HT1080 (cell line): ENCODE measurements at regions not wholly inside any gene's neighbourhood (a gene's known extent, or its start where the extent isn't known, plus 50 kb on each side); places are given as distances from the start of the nearest gene placed in this dataset.

Source experiments
- DNase-seq: peaks from one replicate; pipeline ENCODE4 v3.0.0-alpha.2; 2015; ENCODE audit warnings: low read depth

DNA sequence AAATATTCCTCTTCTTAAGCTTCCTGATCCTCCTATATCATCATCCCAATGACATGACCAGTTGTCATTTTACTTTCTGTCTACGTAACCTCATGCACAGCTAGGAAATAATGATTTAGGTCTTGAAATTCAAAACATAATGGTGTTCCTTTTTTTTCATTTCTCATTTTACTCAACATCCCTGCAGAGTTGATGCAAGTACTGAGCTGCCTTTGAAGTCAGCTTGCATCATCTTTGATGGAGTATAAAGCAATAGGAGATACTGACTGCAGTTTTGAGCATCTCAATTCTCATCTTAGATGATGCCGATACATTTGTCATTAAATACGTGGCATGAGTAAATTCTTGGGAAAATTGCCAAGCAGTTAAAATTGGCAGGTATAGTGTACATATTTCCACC, 346.1 kb downstream of the ZIC1 start:
- no peak for DNase-seq

DNA sequence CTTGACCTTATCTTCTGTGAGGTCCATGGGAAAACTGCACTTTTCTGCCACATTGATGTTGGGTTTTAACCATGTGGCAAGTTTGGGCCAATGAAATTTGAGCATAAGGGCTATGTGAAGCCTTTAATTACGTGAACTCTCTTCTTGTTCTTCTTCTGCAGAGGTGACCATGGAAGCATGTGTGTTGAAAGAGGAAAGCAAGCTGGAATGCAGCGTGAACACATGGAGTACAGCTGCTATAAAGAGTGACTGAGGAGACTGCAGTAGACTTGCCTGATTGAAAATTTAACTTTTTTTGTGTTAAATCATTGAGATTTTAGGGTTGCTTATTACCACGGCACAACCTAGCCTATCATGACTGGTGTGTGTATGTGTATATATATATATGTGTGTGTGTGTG, 347.3 kb downstream of the ZIC1 start:
- DNase-seq = no peak

DNA sequence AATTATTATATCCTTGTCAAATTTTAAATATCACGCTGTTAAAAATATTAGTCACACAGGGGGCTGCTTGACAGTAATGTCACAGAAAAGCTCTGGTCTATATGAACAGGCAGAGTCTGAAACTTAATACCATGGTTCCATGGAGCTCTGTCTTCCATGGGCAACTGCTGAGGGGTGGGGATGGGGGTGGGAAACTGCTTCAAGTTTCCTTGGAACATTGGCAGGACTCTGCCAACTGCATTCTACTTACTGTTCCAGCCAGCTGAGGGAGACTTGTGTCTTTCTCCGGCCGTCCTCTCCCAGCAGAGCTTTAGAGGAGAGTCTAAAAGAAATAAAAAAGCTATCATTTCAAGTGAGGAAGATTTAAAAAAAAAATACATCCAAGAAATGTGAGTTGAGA, 348.7 kb downstream of the ZIC1 start:
- DNase-seq = no peak

DNA sequence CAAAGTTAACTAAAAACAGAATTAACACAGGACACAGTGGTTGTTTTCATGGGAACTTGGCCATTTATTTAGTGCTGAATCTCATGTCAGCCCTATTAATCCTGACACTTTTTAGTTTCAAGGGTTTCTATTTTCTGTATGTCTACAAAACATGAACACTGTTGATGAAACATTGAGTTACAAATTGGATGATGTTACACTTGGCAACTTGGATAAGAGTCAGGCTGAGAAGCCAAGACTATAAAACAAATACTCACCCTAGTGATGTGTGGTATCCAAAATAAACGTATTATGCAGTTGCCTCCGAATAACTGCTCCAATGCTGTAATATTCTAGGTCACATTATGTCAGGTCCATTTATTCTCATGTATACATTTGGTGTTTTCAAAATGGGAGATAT, 349.6 kb downstream of the ZIC1 start:
- DNase-seq = no peak

DNA sequence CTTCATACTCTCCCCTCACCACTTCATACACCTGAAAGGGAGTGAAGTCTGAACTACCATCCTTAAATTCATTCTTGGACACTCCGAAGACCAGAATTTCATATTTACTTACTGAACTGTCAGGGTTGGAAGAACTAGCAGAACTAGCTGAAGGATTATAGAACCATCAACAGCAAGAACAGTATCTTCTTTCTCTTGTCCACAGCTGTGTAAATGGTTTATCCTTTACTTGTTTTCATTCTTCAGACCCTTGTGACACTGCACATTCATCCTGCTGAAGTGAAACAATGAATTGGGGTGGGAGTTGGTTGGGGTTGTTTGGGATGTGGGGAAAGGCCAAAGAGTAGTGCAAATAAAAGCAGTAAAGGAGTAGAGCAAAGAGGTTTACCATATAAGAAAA, 350.9 kb downstream of the ZIC1 start:
- no peak for DNase-seq

DNA sequence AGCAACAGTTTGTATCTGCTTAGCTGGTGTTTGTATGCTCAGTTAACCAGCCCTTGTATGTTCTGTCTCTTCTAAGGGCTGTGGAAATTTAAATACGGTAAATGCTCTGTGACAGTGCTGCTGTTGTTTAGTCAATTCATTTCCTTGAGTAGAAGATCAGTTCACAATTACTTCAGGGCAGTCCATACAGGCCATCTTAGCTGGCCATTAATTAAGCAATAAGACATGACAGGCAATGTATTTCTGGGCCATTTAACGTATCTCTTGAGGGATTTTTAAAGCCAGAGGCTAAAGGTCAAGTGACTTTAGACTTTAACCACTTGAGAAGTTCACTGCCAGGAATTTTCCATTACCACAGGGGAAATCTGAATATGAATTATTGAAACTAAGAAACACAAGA, 351.8 kb downstream of the ZIC1 start:
- no peak for DNase-seq

DNA sequence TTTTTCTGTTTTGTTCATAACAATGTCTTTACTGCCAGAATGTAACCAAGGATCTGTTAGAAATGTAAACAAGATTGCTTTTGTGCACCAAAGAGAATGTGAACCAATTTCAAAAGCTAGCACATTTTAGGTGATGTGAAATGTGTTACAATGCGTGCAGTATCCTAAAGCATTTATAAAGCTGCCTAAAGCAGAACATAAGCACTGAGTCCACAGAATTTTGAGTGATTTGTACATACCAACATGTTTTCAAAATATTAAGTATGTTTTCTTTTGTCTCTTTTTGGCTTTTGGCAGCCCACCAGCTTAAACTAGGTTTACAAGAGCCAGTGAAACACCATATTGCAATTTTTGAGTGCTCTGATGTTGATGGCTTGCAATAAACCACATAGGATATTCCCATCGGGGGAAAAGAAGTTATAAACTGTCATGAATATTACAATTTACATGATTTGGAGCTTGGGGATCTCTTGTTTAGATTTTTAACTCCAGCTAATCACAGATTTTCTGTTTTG, 364.0 kb downstream of the ZIC1 start:
- DNase-seq = no peak

DNA sequence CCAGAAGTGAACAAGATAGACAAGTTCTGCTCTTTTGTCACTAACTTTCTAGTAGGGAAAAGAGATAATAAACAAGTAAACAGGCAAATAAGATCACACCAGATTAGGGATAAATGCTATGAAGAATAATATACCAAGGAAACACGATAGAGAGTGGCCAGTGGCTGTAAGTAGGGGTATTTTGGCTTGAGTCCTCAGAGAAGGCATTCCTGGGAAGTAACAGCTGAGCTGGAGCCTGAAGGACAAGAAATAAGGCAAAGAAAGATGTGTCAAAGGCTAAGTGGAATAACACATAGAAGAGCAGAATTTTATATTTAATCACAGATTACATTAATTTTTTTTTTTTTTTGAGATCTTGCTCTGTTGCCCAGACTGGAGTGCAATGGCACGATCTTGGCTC, 366.2 kb downstream of the ZIC1 start:
- DNase-seq = no peak

DNA sequence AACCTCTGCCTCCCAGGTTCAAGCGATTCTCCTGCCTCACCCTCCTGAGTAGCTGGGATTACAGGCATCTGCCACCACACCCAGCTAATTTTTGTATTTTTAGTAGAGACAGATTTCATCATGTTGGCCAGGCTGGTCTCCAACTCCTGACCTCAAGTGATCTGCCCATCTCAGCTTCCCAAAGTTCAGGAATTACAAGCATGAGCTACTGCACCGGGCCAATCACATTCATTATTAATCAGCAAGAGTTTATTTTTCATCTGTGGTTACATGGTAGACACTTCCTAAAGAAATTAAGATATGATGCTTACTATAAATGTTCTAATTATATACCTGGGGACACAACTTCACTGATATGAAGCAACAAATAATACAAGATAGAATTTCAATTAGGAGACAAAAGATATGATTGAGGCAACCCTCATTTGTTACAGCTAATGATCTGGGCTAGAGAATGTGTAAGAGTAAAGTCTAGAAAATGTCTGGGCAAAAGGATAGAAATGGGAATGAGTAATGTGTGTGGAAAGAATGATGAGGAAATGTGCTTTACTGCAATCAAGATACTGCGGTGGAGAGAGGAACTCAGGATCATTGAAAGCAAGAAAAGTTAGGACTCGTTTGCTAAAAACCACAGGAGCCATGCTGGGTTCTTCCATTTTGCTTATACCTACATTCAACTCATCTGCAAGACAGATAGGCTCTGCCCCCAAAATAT, 366.8 kb downstream of the ZIC1 start:
- peak; percentile 16 for DNase-seq

DNA sequence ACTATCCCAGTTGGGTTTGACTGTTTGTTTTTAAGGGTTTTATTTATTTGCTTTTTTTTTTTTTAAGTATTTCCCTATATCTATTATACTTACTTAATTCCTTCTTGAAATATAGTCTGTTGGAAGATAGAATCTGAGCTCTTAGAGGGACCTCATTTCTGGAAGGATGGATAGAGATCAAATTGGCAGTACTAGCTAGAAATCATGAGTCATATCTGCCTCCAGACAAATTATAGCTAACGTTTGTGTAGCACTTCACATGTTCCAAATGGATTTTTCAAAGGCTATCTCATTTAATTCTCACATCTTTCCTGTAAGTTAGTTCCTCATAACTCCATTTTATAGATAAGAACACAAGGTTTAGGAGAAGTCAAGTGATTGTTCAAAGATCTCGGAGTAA, 384.7 kb downstream of the ZIC1 start:
- peak; percentile 8 for DNase-seq

DNA sequence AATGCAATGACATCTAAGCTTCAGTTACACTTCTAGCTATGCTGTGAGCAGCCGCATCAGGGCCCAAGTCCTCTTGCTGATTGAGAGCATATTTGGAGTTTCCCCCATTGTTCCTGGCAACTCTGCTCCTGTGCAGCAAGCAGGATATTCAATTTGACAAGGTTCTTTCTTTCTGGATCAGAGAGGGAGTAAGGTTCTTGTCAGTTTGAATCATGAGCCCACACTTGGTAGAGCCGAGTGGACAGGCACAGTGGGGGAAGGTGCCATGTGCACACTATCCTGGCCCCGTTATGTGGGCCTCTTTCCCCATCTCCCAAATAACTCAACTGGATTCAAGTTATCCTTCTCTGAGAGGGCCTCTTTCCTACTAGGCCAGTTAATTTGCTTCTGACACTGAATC, 385.4 kb downstream of the ZIC1 start:
- no peak for DNase-seq

DNA sequence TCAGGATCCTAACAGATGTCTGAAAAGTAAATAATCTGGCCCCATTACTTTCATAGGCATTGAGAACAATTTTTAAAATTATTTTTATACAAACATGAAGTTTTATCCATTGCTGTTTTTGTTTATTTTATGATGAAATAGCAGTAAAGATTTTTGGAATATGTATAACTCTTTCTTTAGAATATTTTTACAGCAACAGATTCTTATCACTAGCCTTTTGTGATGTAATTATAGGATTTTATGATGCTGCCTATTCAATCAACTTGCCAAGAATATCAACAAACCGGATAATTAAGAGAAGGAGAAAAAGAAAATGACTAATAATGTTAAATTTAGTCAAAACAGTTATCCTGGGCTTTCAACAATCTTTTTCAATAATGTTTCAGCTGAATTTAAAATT, 386.3 kb downstream of the ZIC1 start:
- DNase-seq = no peak

DNA sequence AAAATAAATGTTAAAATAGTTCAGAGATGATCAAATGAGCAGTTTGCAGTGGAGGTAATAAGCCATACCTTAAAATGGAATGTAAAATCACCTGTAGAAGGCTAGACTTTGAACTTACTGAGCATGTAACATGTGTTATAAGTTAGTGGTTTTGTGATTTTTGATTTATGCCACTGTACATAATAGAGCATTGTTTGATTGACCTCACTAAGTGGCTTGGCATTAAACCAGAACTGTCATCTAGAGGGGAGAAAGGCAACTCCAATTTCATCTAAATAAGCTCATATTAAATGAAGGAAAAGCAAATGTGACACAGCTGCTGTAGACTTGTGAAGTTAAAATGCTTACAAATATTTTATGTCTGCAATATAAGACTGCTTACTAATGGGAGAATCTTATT, 387.9 kb downstream of the ZIC1 start:
- DNase-seq = peak; percentile 67

DNA sequence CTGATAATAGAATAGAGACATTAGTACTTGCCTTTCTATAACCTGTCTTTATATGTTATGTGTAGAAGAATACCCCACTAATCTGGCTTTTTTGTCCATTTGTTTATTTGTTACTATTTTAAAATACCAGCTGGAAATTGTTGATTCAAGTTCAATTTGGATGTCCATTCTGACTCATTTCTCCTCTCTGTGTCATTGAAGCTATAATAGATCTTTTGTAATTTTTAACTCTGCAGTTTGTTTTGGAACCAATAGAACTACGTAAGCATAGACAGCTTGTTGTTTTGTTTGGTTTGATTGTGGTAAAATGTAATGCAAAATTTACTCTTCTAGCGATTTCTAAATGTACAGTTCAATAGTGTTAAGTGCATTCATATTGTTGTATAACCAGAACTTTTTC, 390.4 kb downstream of the ZIC1 start:
- DNase-seq = no peak

DNA sequence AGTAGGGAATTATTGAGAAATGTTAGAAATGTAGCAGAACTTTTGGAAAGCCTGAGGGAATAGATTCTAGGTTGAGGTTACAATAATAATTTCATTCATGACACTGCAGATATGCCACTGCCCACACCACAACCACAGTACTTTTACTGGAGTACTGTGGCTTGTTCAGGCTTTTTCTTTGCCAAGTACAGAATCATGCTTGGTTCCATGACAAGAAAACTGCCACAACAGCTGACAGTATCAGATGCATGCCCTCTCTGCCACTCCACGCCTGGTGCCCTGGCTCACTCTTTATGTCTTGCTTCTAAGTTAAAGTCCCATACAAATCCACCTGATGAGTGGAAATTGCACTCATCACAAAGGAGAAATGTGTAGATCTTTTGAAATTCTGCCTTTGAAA, 398.6 kb downstream of the ZIC1 start:
- no peak for DNase-seq

DNA sequence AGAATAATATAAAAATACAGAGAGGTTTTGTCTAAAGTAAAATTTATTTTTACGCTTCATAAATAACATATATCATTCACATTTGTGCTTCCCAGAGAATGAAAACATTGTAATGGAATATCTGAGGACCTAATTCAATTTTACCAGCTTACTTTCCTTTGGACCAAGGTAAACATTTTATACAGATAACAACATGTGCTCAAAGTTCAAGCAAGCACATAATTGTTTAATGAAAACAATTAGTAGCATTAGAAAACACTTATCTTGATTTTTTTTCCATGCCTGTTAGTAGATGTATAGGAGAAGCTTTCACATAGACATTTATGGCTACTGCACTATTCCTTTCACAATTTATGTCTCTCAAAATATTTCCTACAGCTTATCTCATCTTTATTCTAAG, 400.0 kb downstream of the ZIC1 start:
- DNase-seq = no peak

DNA sequence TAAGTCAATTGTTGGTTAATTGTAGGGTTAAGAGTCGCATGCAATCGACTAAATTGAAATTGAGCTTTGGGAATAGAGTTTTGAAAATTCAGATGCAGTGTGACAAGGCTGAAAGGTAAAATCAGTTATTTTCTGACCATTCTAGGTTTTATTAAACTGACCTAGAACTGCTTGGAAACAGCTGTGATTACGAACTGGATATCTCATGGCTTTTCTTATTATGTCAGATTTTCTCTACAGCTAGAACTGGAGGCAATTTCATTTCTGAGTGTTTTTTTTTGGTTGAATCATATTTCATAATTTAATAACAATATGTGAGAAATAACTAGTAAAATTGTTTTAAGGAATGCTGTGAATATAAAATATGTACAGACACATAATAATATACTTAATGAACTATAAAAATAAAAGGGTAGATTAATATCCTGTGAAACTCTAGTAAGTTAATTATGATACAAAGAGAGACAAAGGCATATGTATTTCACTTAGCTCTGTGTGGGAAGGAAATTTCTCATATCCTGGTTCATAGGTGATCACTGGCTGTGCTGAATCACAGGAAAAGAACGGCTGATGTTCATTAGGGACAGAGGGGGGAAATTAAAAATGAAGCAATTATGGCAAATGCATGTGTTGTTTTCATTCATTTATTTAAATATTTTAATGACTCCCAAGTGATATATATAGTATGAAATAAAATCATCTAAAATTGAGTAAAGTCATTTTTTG, 403.2 kb downstream of the ZIC1 start:
- peak; percentile 50 for DNase-seq

DNA sequence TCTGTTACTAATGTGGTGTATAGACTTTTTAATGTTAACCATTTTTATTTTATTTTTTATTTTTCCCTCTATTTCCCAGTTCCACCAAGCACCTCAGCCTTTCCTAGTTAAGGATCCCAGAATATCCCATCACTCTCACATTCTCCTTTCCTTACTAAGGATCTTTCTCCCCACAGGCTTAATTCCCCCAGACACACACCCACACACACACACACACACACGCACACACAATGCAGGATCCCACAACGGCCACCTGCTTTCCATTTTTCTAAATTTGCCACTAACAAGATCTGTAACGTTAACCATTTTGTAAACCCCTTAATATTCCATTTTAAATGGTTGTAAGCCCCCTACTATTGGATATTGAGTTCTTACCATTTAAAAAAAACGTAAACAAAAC, 404.1 kb downstream of the ZIC1 start:
- DNase-seq = no peak

DNA sequence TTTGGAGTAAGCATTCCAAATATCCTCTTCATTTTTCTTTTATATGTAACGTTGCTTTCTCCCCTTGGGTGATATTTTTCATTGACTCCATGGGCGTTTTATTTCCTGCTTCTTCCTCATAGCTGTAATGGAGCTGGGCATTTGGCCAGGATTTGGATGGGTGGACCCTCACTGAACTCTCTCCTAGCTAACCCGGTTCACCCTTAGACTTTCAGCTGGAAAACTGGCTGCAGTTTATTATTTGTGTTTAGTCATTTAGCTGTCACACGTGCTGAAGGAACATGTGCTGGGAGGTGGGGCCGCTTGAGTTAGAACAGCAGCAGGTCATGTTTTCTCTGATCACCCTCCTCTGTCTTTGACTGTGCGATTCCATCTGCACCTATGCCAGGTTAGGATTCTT, 407.6 kb downstream of the ZIC1 start:
- DNase-seq = peak; percentile 46

DNA sequence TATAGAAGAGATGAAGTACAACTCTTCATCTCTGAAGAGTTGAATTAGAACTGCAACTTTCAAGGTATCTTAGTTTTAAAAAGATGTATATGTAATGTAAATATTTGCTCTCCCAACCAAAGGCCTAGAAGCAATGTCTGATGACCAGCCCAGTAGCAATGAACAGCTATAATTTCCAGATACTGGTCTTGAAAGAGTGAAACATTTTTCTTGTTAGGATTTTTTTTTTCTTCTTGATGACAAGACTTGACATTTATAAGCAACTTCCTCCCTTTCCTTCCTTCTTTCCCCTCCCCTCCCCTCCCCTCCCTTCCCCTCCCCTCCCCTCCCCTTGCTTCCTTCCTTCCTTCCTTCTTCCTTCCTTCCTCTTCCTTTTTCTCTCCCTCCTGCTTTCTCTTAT, 423.4 kb downstream of the ZIC1 start:
- no peak for DNase-seq

DNA sequence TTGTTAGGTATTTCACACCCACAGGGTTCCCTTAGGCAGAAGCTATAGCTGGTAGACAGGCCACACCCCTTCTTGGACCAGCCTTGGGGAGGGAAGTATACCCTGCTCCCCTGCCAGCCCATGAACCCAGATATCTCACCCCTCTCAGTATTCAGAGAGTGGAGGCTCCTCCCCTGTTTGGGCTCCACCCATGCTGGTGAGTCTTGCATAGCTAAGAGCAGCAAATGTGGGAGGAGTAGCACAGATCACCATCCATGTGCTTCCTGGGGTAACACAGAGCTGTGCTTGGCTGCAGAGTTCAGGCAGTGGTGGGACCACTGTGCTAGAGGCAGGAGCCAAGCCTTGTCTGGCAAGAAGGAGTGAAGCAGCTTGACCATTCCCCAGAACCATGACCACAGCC, 427.2 kb downstream of the ZIC1 start:
- no peak for DNase-seq

DNA sequence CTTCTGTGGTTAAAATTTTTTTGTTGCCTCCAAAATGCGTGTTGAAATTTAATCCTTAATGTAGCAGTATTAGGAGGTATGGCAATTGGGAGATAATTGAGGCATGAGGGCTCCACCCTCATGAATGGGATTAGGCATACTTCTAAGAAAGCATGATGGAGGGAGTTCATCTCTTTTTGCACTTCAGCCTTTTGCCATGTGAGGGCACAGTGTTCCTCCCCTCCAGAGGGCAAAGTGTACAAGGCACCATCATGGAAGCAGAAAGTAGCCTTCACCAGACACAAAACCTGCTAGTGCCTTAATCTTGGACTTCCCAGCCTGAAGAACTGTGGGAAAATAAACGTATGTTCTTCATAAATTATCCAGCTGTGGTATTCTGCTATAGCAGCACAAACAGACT, 429.5 kb downstream of the ZIC1 start:
- DNase-seq = peak; percentile 34

DNA sequence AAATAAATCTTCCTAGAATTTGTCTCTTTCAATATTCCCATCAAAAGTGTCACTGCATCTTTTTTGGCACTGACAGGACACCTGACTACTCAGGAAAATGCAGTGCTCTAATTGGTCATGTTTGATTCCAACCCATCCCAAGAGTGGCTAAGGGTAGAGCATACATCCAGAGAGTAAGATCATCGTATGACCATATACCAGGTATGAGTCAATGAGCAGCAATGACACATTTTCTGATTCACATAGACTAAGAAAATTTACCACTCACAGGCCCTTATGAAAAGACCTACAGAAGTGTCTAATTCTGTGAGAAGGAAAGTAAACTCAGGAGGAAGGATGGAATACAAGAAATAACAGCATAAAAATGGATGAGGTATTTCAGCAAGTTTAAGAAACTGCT, 434.2 kb downstream of the ZIC1 start:
- peak; percentile 76 for DNase-seq
